Osteoblast (primary cell): ENCODE measurements at regions not wholly inside any gene's neighbourhood (a gene's known extent, or its start where the extent isn't known, plus 50 kb on each side); places are given as distances from the start of the nearest gene placed in this dataset.

Experiments
- DNase-seq: peaks from one replicate; pipeline ENCODE4 v3.0.0; 2011; ENCODE audit warnings: low spot score, mixed read lengths; ENCODE audit not compliant: insufficient read length; ENCODE audit errors: missing footprints
- H2AFZ ChIP-seq: 2 replicates; pipeline ENCODE4 v1.6.0; 2011; ENCODE audit warnings: mild to moderate bottlenecking, low read length
- H3K27ac ChIP-seq: 2 replicates; pipeline ENCODE4 v1.5.1; 2011; ENCODE audit warnings: mild to moderate bottlenecking, low read depth, low read length, moderate library complexity
- H3K27me3 ChIP-seq: 2 replicates; pipeline ENCODE4 v1.6.0; 2012; ENCODE audit warnings: mild to moderate bottlenecking, control low read depth, inconsistent platforms, low read length, moderate library complexity; ENCODE audit not compliant: insufficient read depth
- H3K36me3 ChIP-seq: 2 replicates; pipeline ENCODE4 v1.5.1; 2011; ENCODE audit warnings: mild to moderate bottlenecking, low read length, control low read depth, moderate library complexity; ENCODE audit not compliant: insufficient read depth
- H3K4me1 ChIP-seq: 2 replicates; pipeline ENCODE4 v1.5.1; 2011; ENCODE audit warnings: mild to moderate bottlenecking, low read length, control low read depth, moderate library complexity; ENCODE audit not compliant: insufficient read depth
- H3K4me2 ChIP-seq: 2 replicates; pipeline ENCODE4 v1.6.0; 2011; ENCODE audit warnings: mild to moderate bottlenecking, low read length; ENCODE audit not compliant: insufficient read depth
- H3K4me3 ChIP-seq: fragments of 200-600 bp; sonication (generic); 3 replicates; pipeline ENCODE4 v1.5.1; 2012; ENCODE audit warnings: mild to moderate bottlenecking, low read length, inconsistent platforms; ENCODE audit not compliant: insufficient read depth
- H3K79me2 ChIP-seq: 2 replicates; pipeline ENCODE4 v1.6.0; 2012; ENCODE audit warnings: mild to moderate bottlenecking, low read length, control low read depth, inconsistent platforms; ENCODE audit not compliant: insufficient read depth
- H3K9me3 ChIP-seq: 2 replicates; pipeline ENCODE4 v1.5.1; 2011; ENCODE audit warnings: low read depth, low read length, control low read depth
- H4K20me1 ChIP-seq: 2 replicates; pipeline ENCODE4 v1.6.0; 2012; ENCODE audit warnings: mild to moderate bottlenecking, low read length, control low read depth; ENCODE audit not compliant: insufficient read depth
- TF ChIP-seq, protein P1 (sequence below): IDR thresholded peaks from 2 replicates; pipeline ENCODE4 v1.5.1; 2011; ENCODE audit warnings: mild to moderate bottlenecking, low read depth, low read length, moderate library complexity; ENCODE audit errors: extremely low read depth

DNA sequence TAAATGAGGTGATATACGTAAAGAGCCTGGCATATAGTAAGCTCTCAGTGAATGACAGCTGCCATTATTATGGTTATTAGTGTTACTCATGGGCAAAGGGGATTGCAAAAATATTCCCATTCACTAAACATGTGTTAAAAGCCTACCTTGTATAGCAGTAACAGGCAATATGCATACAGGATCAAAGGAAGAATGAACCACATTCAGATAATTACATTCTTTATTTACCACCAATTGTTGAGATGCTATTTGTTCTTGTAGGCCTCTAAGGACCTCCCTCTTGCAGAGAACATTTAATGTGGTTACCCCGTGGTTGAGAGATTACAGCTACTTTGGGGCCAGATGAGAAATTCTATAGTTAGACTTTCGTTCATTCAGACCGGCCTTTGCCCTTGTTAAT is 82.7 kb upstream of the DRD2 start:
- H3K27me3 ChIP-seq: peaks cover 6% of the 10 kb centered on the region
- H3K4me2 ChIP-seq: no peak overlapping the region
- H3K36me3 ChIP-seq: no peaks in the 10 kb centered on the region
- no peaks in the 10 kb centered on the region for H4K20me1 ChIP-seq
- H3K9me3 ChIP-seq: no peaks in the 10 kb centered on the region
- H3K4me3 ChIP-seq: no peak overlapping the region
- peaks cover 10% of the 10 kb centered on the region for H3K4me1 ChIP-seq
- TF ChIP-seq, protein P1, sequence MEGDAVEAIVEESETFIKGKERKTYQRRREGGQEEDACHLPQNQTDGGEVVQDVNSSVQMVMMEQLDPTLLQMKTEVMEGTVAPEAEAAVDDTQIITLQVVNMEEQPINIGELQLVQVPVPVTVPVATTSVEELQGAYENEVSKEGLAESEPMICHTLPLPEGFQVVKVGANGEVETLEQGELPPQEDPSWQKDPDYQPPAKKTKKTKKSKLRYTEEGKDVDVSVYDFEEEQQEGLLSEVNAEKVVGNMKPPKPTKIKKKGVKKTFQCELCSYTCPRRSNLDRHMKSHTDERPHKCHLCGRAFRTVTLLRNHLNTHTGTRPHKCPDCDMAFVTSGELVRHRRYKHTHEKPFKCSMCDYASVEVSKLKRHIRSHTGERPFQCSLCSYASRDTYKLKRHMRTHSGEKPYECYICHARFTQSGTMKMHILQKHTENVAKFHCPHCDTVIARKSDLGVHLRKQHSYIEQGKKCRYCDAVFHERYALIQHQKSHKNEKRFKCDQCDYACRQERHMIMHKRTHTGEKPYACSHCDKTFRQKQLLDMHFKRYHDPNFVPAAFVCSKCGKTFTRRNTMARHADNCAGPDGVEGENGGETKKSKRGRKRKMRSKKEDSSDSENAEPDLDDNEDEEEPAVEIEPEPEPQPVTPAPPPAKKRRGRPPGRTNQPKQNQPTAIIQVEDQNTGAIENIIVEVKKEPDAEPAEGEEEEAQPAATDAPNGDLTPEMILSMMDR: no peak
- no peaks in the 10 kb centered on the region for H3K79me2 ChIP-seq
- H2AFZ ChIP-seq: no peak overlapping the region
- H3K27ac ChIP-seq: no peak overlapping the region
- no peak for DNase-seq

DNA sequence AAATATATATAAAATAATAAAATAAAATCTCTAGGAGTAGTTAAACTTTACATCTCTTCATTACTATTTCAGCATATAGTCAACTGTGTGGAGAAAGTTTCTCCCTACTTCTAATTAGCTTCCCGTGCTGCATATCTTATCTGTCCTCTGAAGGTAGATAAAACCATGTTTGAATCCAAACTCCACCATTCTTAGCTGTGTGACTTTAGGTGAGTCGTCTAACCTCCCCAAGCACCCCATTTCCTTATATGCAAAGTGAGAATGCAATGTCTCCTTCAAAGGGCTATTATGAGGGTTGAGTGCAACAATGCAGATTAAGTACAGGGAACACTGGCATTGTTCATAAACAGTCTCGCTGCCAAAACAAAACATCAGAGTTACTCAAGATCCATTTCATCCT is 80.8 kb upstream of the DRD2 start:
- Histone ChIP-seq H3K27me3 (no peaks in the 10 kb centered on the region), H3K4me2 (no peak overlapping the region), H3K36me3 (no peaks in the 10 kb centered on the region), H4K20me1 (no peaks in the 10 kb centered on the region), H3K9me3 (no peaks in the 10 kb centered on the region), H3K79me2 (no peaks in the 10 kb centered on the region), H3K27ac (no peak overlapping the region), H3K4me1 (peaks cover 15% of the 10 kb centered on the region), H3K4me3 (no peak overlapping the region), H2AFZ (no peak overlapping the region)
- TF ChIP-seq, protein P1: no peak
- DNase-seq: no peak

DNA sequence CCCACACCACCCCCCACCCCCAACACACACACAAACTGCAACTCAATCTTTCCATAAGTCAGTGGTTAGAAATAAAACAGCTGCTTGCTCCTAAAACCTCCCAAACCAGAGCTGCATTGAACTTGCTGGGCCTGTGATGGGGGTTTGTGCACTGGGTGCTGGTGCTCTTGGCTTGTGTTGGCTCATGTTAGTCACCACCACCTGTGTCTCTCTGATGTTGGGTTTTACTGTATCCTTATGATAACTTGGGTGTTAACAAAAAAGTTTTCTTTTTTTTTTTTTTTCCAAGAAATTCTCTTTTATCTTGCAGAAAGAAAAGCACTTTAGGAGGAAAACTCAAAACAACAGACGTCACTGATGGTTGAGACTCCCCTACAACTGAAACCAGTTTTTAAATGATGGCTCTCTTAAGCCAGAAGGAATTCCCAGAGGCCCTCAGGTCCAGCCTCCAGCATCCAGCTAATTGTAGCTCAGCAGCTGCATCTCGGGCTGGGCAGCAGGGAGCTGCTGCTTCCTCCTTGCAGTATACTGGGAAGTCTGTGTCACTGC is 79.9 kb upstream of the DRD2 start:
- H3K4me2 ChIP-seq: no peak overlapping the region
- TF ChIP-seq, protein P1: no peak
- peaks cover 17% of the 10 kb centered on the region for H3K4me1 ChIP-seq
- no peaks in the 10 kb centered on the region for H3K79me2 ChIP-seq
- no peaks in the 10 kb centered on the region for H4K20me1 ChIP-seq
- no peak overlapping the region for H3K27ac ChIP-seq
- no peaks in the 10 kb centered on the region for H3K9me3 ChIP-seq
- H3K4me3 ChIP-seq: no peak overlapping the region
- H3K27me3 ChIP-seq: no peaks in the 10 kb centered on the region
- peak; percentile 42 for DNase-seq
- no peak overlapping the region for H2AFZ ChIP-seq
- no peaks in the 10 kb centered on the region for H3K36me3 ChIP-seq

DNA sequence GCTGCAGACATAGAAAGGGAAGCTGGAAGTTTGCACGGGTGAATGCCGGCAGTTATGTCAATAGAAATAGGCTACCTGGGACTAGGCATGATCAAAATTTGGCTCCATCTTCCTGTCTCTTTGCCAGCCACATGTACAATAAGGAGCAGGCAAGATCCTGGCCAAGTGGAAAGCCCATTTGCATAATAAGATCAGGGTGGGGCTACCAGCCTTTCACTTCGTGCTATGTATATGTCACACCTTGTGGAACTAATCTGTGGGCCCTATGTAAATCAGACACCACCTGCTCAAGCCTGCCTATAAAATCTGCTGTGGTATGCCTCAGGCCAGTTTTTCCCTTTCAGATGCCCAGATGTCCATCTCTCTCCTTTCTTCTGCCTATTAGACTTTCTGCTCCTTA is 79.3 kb upstream of the DRD2 start:
- Histone ChIP-seq H3K79me2 (no peaks in the 10 kb centered on the region), H3K4me2 (no peak overlapping the region), H3K9me3 (no peaks in the 10 kb centered on the region), H4K20me1 (no peaks in the 10 kb centered on the region), H2AFZ (no peak overlapping the region), H3K4me3 (no peak overlapping the region), H3K27ac (no peak overlapping the region), H3K4me1 (peaks cover 23% of the 10 kb centered on the region), H3K36me3 (no peaks in the 10 kb centered on the region), H3K27me3 (no peaks in the 10 kb centered on the region)
- no peak for DNase-seq
- TF ChIP-seq, protein P1: no peak
